Endothelial cell (in vitro differentiated cells): ENCODE measurements at regions not wholly inside any gene's neighbourhood (a gene's known extent, or its start where the extent isn't known, plus 50 kb on each side); places are given as distances from the start of the nearest gene placed in this dataset.

Experiments used
- DNase-seq: peaks from one replicate; pipeline ENCODE4 v3.0.0; 2021; ENCODE audit warnings: low spot score
- H3K27ac Mint-ChIP-seq: one replicate; pipeline ENCODE4 v1.8.0; 2021; ENCODE audit warnings: mixed read lengths, inconsistent platforms; ENCODE audit not compliant: unreplicated experiment
- H3K27me3 Mint-ChIP-seq: one replicate; pipeline ENCODE4 v1.8.0; 2021; ENCODE audit warnings: mild to moderate bottlenecking, moderate library complexity, mixed read lengths, inconsistent platforms; ENCODE audit not compliant: unreplicated experiment
- H3K36me3 Mint-ChIP-seq: one replicate; pipeline ENCODE4 v1.8.0; 2021; ENCODE audit warnings: mild to moderate bottlenecking, low read depth, mixed read lengths, inconsistent platforms; ENCODE audit not compliant: unreplicated experiment
- H3K4me1 Mint-ChIP-seq: one replicate; pipeline ENCODE4 v1.8.0; 2021; ENCODE audit warnings: mild to moderate bottlenecking, mixed read lengths, inconsistent platforms; ENCODE audit not compliant: unreplicated experiment
- H3K4me3 Mint-ChIP-seq: one replicate; pipeline ENCODE4 v1.8.0; 2021; ENCODE audit warnings: mild to moderate bottlenecking, mixed read lengths, inconsistent platforms; ENCODE audit not compliant: unreplicated experiment
- H3K9me3 Mint-ChIP-seq: one replicate; pipeline ENCODE4 v1.8.0; 2021; ENCODE audit warnings: mixed read lengths, inconsistent platforms; ENCODE audit not compliant: unreplicated experiment
- TF ChIP-seq, protein P1 (sequence below): fragments of 200-600 bp; sonication (generic); IDR thresholded peaks from one replicate; pipeline ENCODE4 v1.5.0; 2021; ENCODE audit warnings: antibody characterized with exemption; ENCODE audit not compliant: unreplicated experiment

DNA sequence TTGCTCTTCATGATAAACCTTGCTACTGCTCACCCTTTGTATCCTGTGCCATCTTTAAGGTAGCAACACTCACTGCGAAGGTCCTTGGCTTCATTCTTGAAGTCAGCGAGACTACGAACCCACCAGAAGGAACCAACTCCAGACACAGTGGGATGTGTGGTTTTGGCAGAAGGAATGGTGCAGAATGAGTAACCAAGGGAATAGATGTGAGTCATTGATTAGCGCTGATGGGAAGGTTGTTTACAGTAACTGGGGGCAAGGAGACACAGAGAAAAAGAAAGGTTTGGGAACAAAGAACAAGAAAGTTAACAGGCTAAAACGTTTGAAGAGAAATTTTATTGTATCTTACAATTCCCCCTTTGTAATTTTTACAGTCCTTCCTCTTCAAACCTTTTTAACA is 266.1 kb upstream of the AMELY start:
- Mint-ChIP-seq H3K4me3 (no peak overlapping the region), H3K4me1 (no peaks in the 10 kb centered on the region), H3K9me3 (no peaks in the 10 kb centered on the region), H3K36me3 (no peaks in the 10 kb centered on the region), H3K27ac (no peak overlapping the region), H3K27me3 (no peaks in the 10 kb centered on the region)
- DNase-seq = no peak
- TF ChIP-seq, protein P1, sequence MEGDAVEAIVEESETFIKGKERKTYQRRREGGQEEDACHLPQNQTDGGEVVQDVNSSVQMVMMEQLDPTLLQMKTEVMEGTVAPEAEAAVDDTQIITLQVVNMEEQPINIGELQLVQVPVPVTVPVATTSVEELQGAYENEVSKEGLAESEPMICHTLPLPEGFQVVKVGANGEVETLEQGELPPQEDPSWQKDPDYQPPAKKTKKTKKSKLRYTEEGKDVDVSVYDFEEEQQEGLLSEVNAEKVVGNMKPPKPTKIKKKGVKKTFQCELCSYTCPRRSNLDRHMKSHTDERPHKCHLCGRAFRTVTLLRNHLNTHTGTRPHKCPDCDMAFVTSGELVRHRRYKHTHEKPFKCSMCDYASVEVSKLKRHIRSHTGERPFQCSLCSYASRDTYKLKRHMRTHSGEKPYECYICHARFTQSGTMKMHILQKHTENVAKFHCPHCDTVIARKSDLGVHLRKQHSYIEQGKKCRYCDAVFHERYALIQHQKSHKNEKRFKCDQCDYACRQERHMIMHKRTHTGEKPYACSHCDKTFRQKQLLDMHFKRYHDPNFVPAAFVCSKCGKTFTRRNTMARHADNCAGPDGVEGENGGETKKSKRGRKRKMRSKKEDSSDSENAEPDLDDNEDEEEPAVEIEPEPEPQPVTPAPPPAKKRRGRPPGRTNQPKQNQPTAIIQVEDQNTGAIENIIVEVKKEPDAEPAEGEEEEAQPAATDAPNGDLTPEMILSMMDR = no peak

DNA sequence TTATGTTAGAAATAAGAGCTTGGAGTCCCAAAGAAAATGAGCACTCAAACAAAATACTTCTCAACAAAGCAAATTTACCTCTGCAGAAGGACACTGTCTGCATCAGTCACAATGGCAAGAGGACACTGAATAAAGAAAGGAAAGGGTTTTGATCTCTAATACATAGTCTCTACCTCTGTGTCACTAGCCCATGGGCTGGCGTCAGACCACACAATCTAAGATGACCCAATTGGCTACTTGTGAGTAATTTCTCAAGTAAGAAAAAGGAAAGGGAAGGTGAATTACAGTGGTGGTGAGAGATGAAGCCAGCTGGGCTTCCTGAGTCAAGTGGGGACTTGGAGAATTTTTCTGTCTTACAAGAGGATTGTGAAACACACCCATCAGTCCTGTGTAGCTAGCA is 257.9 kb upstream of the AMELY start:
- Mint-ChIP-seq H3K4me3 (no peak overlapping the region), H3K4me1 (peaks cover 5% of the 10 kb centered on the region), H3K36me3 (no peaks in the 10 kb centered on the region), H3K27ac (no peak overlapping the region), H3K27me3 (peaks cover 1% of the 10 kb centered on the region), H3K9me3 (no peaks in the 10 kb centered on the region)
- TF ChIP-seq, protein P1 = no peak
- DNase-seq = no peak

DNA sequence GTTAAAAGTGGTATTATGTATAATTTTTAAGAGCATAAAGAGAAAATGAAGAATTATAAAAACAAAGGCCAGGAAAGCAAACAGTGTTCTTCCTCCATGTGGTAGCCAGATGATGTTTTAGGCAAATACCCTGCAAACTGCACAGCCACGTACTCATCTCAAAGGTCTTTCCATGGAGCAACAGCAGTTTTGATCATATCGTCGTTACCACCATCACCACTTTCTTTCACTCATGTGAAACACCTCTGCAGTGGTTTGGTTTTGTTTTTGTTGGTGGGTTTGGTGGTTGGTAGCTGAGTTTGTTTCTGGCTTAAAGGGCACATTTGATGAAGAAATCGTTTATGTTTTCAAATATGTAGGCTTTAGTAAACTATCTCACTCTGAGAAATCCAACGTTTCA is 229.9 kb upstream of the AMELY start:
- TF ChIP-seq, protein P1 = no peak
- DNase-seq = no peak
- no peaks in the 10 kb centered on the region for H3K36me3 Mint-ChIP-seq
- H3K4me1 Mint-ChIP-seq = no peaks in the 10 kb centered on the region
- no peak overlapping the region for H3K27ac Mint-ChIP-seq
- H3K4me3 Mint-ChIP-seq = no peak overlapping the region
- H3K27me3 Mint-ChIP-seq = no peaks in the 10 kb centered on the region
- no peaks in the 10 kb centered on the region for H3K9me3 Mint-ChIP-seq
